ENCODE measurements at regions not wholly inside any gene's neighbourhood (a gene's known extent, or its start where the extent isn't known, plus 50 kb on each side); places are given as distances from the start of the nearest gene placed in this dataset.

GRCh38 chr3:170754311-170754693, 115.7 kb downstream of the RPL22L1 start:
- peak overlapping the region; percentile 88; the same call in 1 of the 2 replicates for H3K27ac ChIP-seq (ENCODE audit: low read length)
- no TSS peak for BruUV-seq (replicated peaks)
- H3K36me3 ChIP-seq (ENCODE audit: control insufficient read depth, insufficient read depth, low read length), result no peaks in the 10 kb centered on the region
- ATAC-seq (no peak), DNase-seq (ENCODE audit: low read depth, low spot score) (no peak)
- POLR2A ChIA-PET, result interaction anchor here (0.6 kb wide), 1 partner anchor 44 kb away, joined by 3 read pairs; no protein-coding TSS in a partner anchor
- H3K4me3 ChIP-seq (ENCODE audit: low read depth in 2 of 2, low read length in 2 of 2), result no peak overlapping the region
- CTCF ChIA-PET, result no interaction called here
- peaks cover 27% of the 10 kb centered on the region for H3K4me1 ChIP-seq (ENCODE audit: control insufficient read depth, insufficient read depth, low read length)
- in situ Hi-C loops (cut with HindIII; ENCODE audit: low pct_unique_long_range_greater_than_20kb, low sequenced_read_pairs), result no loop called here
- no peaks in the 10 kb centered on the region for H3K27me3 ChIP-seq (ENCODE audit: control insufficient read depth, insufficient read depth, low read length)
- intact Hi-C loops (cut with micrococcal nuclease; ENCODE audit: unreplicated experiment), result no loop called here
- no peak for TF ChIP-seq TCF7L2 (IDR thresholded peaks at IDR 0.05; ENCODE audit: low read depth, low read length)
- no peak for TF ChIP-seq CTCF (IDR thresholded peaks at IDR 0.05)
- TF ChIP-seq, protein P1, sequence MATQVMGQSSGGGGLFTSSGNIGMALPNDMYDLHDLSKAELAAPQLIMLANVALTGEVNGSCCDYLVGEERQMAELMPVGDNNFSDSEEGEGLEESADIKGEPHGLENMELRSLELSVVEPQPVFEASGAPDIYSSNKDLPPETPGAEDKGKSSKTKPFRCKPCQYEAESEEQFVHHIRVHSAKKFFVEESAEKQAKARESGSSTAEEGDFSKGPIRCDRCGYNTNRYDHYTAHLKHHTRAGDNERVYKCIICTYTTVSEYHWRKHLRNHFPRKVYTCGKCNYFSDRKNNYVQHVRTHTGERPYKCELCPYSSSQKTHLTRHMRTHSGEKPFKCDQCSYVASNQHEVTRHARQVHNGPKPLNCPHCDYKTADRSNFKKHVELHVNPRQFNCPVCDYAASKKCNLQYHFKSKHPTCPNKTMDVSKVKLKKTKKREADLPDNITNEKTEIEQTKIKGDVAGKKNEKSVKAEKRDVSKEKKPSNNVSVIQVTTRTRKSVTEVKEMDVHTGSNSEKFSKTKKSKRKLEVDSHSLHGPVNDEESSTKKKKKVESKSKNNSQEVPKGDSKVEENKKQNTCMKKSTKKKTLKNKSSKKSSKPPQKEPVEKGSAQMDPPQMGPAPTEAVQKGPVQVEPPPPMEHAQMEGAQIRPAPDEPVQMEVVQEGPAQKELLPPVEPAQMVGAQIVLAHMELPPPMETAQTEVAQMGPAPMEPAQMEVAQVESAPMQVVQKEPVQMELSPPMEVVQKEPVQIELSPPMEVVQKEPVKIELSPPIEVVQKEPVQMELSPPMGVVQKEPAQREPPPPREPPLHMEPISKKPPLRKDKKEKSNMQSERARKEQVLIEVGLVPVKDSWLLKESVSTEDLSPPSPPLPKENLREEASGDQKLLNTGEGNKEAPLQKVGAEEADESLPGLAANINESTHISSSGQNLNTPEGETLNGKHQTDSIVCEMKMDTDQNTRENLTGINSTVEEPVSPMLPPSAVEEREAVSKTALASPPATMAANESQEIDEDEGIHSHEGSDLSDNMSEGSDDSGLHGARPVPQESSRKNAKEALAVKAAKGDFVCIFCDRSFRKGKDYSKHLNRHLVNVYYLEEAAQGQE (IDR thresholded peaks at IDR 0.05; ENCODE audit: insufficient read depth in 1 of 2, low read depth in 2 of 2, low read length in 1 of 2), result no peak
- H3K9me3 ChIP-seq (ENCODE audit: control insufficient read depth, insufficient read depth, low read depth, low read length), result no peaks in the 10 kb centered on the region

DNA sequence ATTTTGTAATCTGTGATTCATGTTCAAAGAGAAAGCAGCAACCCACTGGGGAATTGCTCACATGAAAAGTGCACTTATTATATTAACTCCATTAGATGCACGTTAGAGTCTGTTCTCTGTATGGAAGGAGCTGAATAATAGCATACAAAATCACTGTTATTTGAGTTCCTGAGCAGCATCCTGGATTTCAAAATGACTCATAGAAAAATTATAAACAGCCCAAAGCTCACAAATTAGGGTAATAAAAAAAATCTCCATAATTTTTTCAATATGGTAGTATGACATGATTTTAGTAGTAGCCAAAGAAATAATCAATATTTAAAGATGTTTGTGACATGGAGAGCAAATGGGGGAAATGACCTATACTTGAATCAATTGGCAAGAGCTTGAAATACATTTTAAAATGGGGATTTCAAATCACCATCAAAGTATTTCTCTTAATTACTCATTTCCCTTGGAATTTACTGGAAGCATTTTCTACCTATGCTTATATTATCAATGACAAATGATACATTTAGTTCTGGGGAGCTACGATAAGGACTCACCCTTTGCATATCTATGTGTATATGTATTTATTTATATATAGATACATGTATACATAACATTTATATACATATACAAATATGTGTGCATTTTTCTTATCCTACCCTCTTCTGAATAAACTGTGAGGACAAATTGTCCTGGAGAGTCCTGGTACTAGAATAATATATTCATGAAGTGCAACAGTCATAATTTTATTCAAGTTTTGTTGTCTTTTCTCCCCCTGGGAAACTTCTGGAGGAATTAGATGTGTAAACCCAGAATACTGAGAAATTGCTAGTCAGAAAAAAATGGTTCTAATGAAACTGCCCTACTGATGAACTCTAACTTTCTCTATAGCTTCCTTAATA, 116.3 kb downstream of the RPL22L1 start:
- POLR2A ChIA-PET, result interaction anchor here (0.6 kb wide), 1 partner anchor 44 kb away, joined by 3 read pairs; no protein-coding TSS in a partner anchor
- DNase-seq (ENCODE audit: low read depth, low spot score), result no peak

GRCh38 chr3:170752571-170753155, 117.3 kb downstream of the RPL22L1 start:
- in situ Hi-C loops (cut with HindIII; ENCODE audit: low pct_unique_long_range_greater_than_20kb, low sequenced_read_pairs), result no loop called here
- ATAC-seq, result no peak
- intact Hi-C loops (cut with micrococcal nuclease; ENCODE audit: unreplicated experiment), result no loop called here

More for the DNA sequence above, 116.3 kb downstream of the RPL22L1 start:
- peaks cover 27% of the 10 kb centered on the region for H3K4me1 ChIP-seq (ENCODE audit: control insufficient read depth, insufficient read depth, low read length)
- H3K9me3 ChIP-seq (ENCODE audit: control insufficient read depth, insufficient read depth, low read depth, low read length), result no peaks in the 10 kb centered on the region
- peak overlapping the region; percentile 88; the same call in 1 of the 2 replicates for H3K27ac ChIP-seq (ENCODE audit: low read length)
- BruUV-seq (replicated peaks), result no TSS peak
- ATAC-seq, result no peak
- H3K4me3 ChIP-seq (ENCODE audit: low read depth in 2 of 2, low read length in 2 of 2), result no peak overlapping the region
- in situ Hi-C loops (cut with HindIII; ENCODE audit: low pct_unique_long_range_greater_than_20kb, low sequenced_read_pairs), result no loop called here
- H3K36me3 ChIP-seq (ENCODE audit: control insufficient read depth, insufficient read depth, low read length), result no peaks in the 10 kb centered on the region
- intact Hi-C loops (cut with micrococcal nuclease; ENCODE audit: unreplicated experiment), result no loop called here
- CTCF ChIA-PET, result no interaction called here
- no peak for TF ChIP-seq SIN3A (IDR thresholded peaks at IDR 0.05; ENCODE audit: borderline replicate concordance, insufficient read depth, low read depth, low read length)
- no peaks in the 10 kb centered on the region for H3K27me3 ChIP-seq (ENCODE audit: control insufficient read depth, insufficient read depth, low read length)

More at GRCh38 chr3:170752571-170753155, 117.3 kb downstream of the RPL22L1 start:
- Histone ChIP-seq H3K27ac (ENCODE audit: low read length) (peak overlapping the region; percentile 88), H3K36me3 (ENCODE audit: control insufficient read depth, insufficient read depth, low read length) (no peaks in the 10 kb centered on the region), H3K27me3 (ENCODE audit: control insufficient read depth, insufficient read depth, low read length) (no peaks in the 10 kb centered on the region), H3K4me3 (ENCODE audit: low read depth in 2 of 2, low read length in 2 of 2) (no peak overlapping the region), H3K4me1 (ENCODE audit: control insufficient read depth, insufficient read depth, low read length) (peaks cover 27% of the 10 kb centered on the region), H3K9me3 (ENCODE audit: control insufficient read depth, insufficient read depth, low read depth, low read length) (no peaks in the 10 kb centered on the region)
- BruUV-seq (replicated peaks), result no TSS peak
- POLR2A ChIA-PET, result no interaction called here
- TF ChIP-seq SIN3A (IDR thresholded peaks at IDR 0.05; ENCODE audit: borderline replicate concordance, insufficient read depth, low read depth, low read length), result no peak
- no peak for TF ChIP-seq TCF7L2 (IDR thresholded peaks at IDR 0.05; ENCODE audit: low read depth, low read length)
- TF ChIP-seq CTCF (IDR thresholded peaks at IDR 0.05), result no peak
- no peak for TF ChIP-seq POLR2AphosphoS5 (IDR thresholded peaks at IDR 0.05; ENCODE audit: low read depth, low read length)
- TF ChIP-seq, protein P1 (IDR thresholded peaks at IDR 0.05; ENCODE audit: insufficient read depth in 1 of 2, low read depth in 2 of 2, low read length in 1 of 2), result no peak
- CTCF ChIA-PET, result interaction anchor here (1.0 kb wide), 1 partner anchor 20 kb away, joined by 4 read pairs; no protein-coding TSS in a partner anchor
- DNase-seq (ENCODE audit: low read depth, low spot score), result no peak

All from Panc1 (cell line).